ENCODE measurements at regions not wholly inside any gene's neighbourhood (a gene's known extent, or its start where the extent isn't known, plus 50 kb on each side); places are given as distances from the start of the nearest gene placed in this dataset.

DNA sequence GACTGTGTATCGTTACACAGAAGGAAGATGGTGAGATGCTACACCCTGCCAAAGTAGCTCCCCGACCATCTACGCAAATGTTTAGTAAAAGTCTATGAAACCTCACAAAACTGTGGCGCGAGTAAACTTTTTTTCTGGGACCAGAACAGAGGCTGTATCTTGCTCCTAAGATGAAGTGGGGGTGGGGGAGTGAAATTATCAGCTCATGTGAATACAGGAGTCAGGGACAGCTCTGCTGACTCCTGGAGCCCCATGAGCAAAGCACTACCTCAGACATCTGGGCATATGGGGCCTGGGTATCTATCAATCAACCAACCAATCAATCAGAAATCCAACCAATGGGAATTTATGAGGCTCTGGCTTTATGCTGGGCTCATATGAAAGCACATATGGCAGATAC lies 138.6 kb upstream of the RANBP3L start:
- Histone ChIP-seq H3K36me3 (no peaks in the 10 kb centered on the region), H3K4me2 (no peak overlapping the region), H3K9me3 (0 out of 2 replicates have a peak, but pooled peaks cover 3% of the 10 kb centered on the region), H3K9ac (no peak overlapping the region), H3K27ac (no peak overlapping the region), H4K20me1 (no peaks in the 10 kb centered on the region), H3K4me3 (no peak overlapping the region), H3K27me3 (no peaks in the 10 kb centered on the region), H3K4me1 (no peaks in the 10 kb centered on the region)
- TF ChIP-seq Cebpa-rat (IDR thresholded peaks at IDR 0.05): no peak

DNA sequence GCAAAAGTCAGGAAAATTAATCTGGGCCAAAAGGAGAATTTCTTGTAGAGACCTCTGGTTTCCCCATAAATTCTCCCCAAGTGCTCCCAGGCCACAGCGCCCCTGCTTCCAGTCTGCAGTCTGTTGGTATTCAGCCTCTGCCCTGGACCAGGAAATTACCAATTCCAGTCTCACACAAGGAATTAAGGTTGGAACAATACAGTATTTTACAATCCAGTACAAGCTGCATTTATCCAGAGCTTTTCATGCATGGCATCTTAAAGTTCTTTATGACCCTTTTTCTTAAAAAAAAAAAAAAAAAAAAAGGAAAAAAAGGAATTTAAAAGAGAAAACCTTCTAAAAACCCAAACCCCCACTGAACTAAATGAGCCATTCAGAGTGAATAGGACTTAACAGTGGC lies 139.6 kb upstream of the RANBP3L start:
- Histone ChIP-seq H3K4me3 (no peak overlapping the region), H3K4me1 (no peaks in the 10 kb centered on the region), H3K27me3 (no peaks in the 10 kb centered on the region), H3K27ac (no peak overlapping the region), H3K9ac (no peak overlapping the region), H3K4me2 (no peak overlapping the region), H4K20me1 (no peaks in the 10 kb centered on the region), H3K9me3 (0 out of 2 replicates have a peak, but pooled peaks cover 6% of the 10 kb centered on the region), H3K36me3 (no peaks in the 10 kb centered on the region)
- no peak for TF ChIP-seq Cebpa-rat (IDR thresholded peaks at IDR 0.05)

DNA sequence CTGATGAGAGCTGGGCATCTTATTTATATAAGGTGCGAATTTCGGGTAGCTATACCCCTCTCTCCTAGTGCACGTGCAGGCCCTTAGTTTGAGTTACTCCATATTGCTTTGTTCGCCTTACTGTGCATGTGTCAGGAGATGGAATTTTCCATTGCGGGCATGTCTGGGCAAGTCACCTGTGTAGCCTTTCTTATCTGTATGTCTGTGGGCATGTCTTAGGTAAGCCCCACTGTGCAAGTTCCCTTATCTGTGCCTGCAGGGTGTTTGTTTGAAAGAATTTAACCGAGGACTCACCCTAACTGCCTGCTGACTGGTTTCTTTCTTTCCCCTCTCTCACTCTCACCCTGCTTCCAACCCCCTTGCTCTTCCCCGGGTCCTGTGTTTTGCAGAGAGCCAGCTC lies 140.7 kb upstream of the RANBP3L start:
- H3K4me2 ChIP-seq: no peak overlapping the region
- H3K9me3 ChIP-seq: 0 out of 2 replicates have a peak, but pooled peaks cover 10% of the 10 kb centered on the region
- no peak overlapping the region for H3K27ac ChIP-seq
- no peak overlapping the region for H3K4me3 ChIP-seq
- no peaks in the 10 kb centered on the region for H3K27me3 ChIP-seq
- no peak overlapping the region for H3K9ac ChIP-seq
- H3K4me1 ChIP-seq: no peaks in the 10 kb centered on the region
- TF ChIP-seq Cebpa-rat (IDR thresholded peaks at IDR 0.05): no peak
- no peaks in the 10 kb centered on the region for H3K36me3 ChIP-seq
- no peaks in the 10 kb centered on the region for H4K20me1 ChIP-seq

DNA sequence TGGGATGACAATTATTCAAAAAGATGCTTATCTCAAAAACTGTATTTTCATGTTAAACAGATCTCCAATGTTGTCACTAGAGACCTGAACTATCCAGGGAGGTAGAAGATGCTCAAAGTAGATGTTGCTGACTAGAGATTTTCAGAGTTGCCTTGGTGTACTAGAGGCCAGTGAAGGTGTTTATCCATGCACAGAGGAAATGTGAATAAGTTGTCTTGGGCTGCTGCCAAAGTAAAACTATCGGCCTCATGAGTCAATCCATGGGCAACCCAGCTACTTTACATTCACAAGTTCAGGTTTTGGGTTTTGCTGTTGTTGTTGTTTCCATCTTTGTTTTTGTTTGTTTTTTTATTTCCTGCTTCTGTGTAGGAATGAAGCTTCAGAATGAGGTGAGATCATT lies 141.1 kb upstream of the RANBP3L start:
- Histone ChIP-seq H3K9ac (no peak overlapping the region), H3K4me3 (no peak overlapping the region), H3K9me3 (0 out of 2 replicates have a peak, but pooled peaks cover 10% of the 10 kb centered on the region), H3K4me1 (no peaks in the 10 kb centered on the region), H3K27ac (no peak overlapping the region), H4K20me1 (no peaks in the 10 kb centered on the region), H3K36me3 (no peaks in the 10 kb centered on the region), H3K27me3 (no peaks in the 10 kb centered on the region), H3K4me2 (no peak overlapping the region)
- TF ChIP-seq Cebpa-rat (IDR thresholded peaks at IDR 0.05): no peak

DNA sequence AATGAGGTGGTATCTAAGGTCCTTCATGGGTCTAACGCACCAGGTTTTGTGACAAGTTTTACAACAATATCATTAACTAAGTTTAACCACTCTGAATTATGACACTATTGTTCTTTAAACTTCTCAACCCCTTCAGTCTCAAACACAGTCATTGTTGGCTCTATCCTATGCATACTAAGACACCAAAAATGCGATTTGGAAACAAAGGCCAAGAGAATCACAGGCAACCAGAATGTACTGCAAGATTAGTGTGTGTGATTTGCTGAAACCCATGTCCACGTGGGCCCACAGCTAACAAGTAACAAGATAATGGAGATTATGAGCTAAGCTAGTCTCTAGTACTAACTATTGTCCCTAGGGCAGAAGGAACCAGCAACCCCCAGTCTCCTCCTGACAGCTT lies 142.2 kb upstream of the RANBP3L start:
- TF ChIP-seq Cebpa-rat (IDR thresholded peaks at IDR 0.05): no peak
- no peak overlapping the region for H3K4me3 ChIP-seq
- no peak overlapping the region for H3K4me2 ChIP-seq

DNA sequence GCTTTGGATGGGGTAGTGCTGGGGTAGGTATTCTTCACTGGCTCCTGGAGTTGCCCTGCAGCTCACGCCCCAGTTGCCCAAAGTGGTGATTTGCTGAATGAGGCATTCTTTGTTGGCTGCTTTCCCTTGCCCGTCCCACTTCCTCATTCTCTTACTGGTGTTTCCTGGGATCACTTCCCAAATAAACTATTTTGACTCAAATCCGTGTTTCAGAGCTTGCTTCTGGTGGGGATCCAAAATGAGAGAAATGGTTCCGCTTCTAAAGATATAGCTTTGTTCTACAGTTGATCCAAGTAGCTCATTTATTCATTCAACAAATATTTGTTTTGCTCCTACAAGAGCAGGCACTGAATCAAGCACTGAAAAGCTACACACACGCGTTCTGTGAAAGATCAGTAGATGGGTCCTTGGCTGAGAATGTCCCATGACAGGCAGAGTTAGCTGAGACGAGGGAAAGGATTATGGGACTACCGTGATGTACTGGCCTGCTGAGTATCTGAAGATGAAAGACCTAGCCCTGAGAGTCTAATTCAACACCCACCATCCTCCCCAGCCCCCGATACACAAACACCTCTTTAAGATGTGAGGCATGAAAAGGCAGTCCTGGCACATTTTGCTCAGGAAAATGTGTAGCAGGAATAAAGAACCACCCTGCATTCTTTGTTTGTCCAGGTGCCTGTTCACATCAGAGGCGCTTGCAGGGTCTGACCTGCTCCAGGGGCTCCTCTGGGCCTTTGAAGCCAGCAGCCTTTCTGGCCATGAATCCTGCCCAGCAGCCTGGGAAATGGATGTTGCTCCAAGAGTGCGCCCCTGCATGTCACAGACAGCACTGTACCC lies 143.1 kb upstream of the RANBP3L start:
- no peaks in the 10 kb centered on the region for H3K4me1 ChIP-seq
- no peaks in the 10 kb centered on the region for H3K27me3 ChIP-seq
- no peaks in the 10 kb centered on the region for H3K36me3 ChIP-seq
- TF ChIP-seq Cebpa-rat (IDR thresholded peaks at IDR 0.05): no peak
- H3K4me2 ChIP-seq: no peak overlapping the region
- H3K4me3 ChIP-seq: no peak overlapping the region
- H3K9me3 ChIP-seq: 0 out of 2 replicates have a peak, but pooled peaks cover 10% of the 10 kb centered on the region
- H3K27ac ChIP-seq: no peak overlapping the region
- no peaks in the 10 kb centered on the region for H4K20me1 ChIP-seq
- H3K9ac ChIP-seq: no peak overlapping the region

More for the DNA sequence above, 142.2 kb upstream of the RANBP3L start:
- Histone ChIP-seq H3K27ac (no peak overlapping the region), H3K9ac (no peak overlapping the region), H3K9me3 (0 out of 2 replicates have a peak, but pooled peaks cover 10% of the 10 kb centered on the region), H4K20me1 (no peaks in the 10 kb centered on the region), H3K27me3 (no peaks in the 10 kb centered on the region), H3K4me1 (no peaks in the 10 kb centered on the region), H3K36me3 (no peaks in the 10 kb centered on the region)

DNA sequence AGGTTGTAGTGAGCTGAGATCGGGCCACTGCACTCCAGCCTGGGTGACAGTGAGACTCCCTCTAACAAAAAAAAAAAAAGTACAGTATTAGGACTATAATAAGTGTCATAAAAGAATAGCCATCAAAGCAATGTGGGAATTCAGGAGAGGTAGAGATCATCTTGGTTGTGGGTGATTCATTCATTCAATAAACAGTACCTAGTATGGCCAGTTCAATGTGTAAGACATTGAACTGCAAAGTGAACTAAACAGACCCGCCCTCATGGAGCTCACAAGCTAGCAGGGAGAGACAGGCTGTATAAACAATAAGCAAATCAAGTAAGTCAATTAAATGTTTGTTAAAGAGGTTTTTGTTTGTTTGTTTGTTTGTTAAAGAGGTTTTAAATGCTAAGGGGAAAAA lies 146.1 kb upstream of the RANBP3L start:
- Histone ChIP-seq H3K27me3 (no peaks in the 10 kb centered on the region), H3K4me2 (no peak overlapping the region), H3K4me3 (no peak overlapping the region), H3K9me3 (0 out of 2 replicates have a peak, but pooled peaks cover 7% of the 10 kb centered on the region), H4K20me1 (no peaks in the 10 kb centered on the region), H3K36me3 (no peaks in the 10 kb centered on the region), H3K9ac (no peak overlapping the region), H3K27ac (no peak overlapping the region), H3K4me1 (no peaks in the 10 kb centered on the region)
- no peak for TF ChIP-seq Cebpa-rat (IDR thresholded peaks at IDR 0.05)

DNA sequence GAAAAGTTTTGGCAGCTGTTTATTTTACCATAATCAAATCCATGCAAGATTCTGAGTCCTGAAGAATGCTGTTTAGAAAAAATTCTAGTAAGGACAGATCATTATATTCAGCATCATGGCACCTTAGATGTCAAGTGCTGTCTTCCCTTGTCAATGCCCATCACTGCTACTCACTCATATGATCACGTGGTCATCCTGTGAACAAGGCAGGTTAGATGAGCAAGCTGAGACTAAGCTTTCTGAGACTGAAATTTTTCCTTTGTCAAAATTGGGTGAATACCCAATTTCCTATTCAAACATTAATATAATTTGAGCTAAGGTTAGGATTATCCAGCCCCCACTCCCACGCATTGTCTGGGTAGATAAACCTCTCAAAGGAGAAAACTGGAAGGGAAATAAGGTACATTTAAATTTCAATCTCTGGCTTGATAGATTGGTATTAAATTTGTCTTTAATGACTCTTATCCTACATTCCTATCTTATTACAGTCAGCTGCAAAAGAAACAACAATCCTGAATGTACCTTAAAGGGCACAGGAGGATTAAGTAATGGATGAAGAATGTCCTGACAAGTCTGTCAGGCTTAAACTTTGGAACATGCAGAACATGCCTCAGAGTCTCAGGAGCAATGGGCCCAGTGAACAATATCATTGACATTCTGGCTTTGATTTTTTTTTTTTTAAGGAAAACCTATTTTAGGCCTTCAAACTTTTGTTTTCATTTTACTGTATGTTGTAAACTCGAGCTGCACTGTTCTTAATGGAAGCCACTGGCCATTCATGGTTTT lies 148.7 kb upstream of the RANBP3L start:
- TF ChIP-seq Cebpa-rat (IDR thresholded peaks at IDR 0.05): no peak
- no peaks in the 10 kb centered on the region for H3K27me3 ChIP-seq
- no peaks in the 10 kb centered on the region for H3K36me3 ChIP-seq
- no peak overlapping the region for H3K9ac ChIP-seq
- 0 out of 2 replicates have a peak, but pooled peaks cover 7% of the 10 kb centered on the region for H3K9me3 ChIP-seq
- no peak overlapping the region for H3K4me3 ChIP-seq
- H3K4me1 ChIP-seq: no peaks in the 10 kb centered on the region
- H3K27ac ChIP-seq: no peak overlapping the region
- no peak overlapping the region for H3K4me2 ChIP-seq
- H4K20me1 ChIP-seq: no peaks in the 10 kb centered on the region

DNA sequence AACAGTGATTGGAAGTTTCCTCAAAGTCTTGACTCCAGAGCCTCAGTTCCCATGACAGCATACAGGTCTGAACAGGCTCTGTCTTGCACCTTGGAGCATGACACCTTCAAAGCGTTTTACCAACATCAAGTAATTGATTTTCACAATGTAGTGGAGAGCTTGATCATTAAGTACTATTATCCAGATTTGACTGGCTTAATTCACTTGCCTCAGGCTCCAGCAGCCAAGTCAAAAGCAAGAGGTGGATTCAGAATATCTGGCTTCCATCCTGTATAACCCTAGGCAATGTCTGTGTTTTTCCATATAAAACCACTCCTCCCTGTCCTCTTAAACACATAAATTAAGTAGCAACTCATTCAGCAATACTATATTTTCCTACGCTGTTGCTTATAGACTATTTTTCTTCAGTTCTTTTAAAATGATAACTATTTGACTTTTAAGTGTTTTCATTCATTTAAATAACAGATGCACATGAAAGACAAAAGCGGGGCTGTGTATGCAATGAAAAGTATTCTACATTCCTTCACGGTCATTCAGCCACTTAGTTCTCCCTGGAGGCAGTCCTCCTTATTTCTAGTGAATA lies 150.8 kb upstream of the RANBP3L start:
- no peaks in the 10 kb centered on the region for H3K27me3 ChIP-seq
- H3K4me3 ChIP-seq: no peak overlapping the region
- no peak overlapping the region for H3K9ac ChIP-seq
- H4K20me1 ChIP-seq: no peaks in the 10 kb centered on the region
- H3K27ac ChIP-seq: no peak overlapping the region
- H3K4me1 ChIP-seq: no peaks in the 10 kb centered on the region
- H3K36me3 ChIP-seq: no peaks in the 10 kb centered on the region
- H3K9me3 ChIP-seq: no peaks in the 10 kb centered on the region
- no peak overlapping the region for H3K4me2 ChIP-seq
- no peak for TF ChIP-seq Cebpa-rat (IDR thresholded peaks at IDR 0.05)

Data from BLaER1 (cell line).